RWPE1 (cell line): ENCODE measurements at regions not wholly inside any gene's neighbourhood (a gene's known extent, or its start where the extent isn't known, plus 50 kb on each side); places are given as distances from the start of the nearest gene placed in this dataset.

ENCODE experiments used
- CTCF ChIA-PET: fragments of 350-600 bp; sonication (Branson Sonifier 250); formaldehyde crosslinking; extraction: SDS; loops from one replicate; lab custom pipeline; 2021; lab: Yijun Ruan, JAX
- POLR2A ChIA-PET: fragments of 400-600 bp; formaldehyde crosslinking; extraction: SDS; loops from one replicate; lab custom pipeline; 2020; ENCODE audit warnings: antibody characterized with exemption; ENCODE audit not compliant: low non-redundant PET; lab: Yijun Ruan, JAX
- DNase-seq: peaks from one replicate; pipeline ENCODE4 v3.0.0; 2012; ENCODE audit warnings: low spot score
- H3K27ac ChIP-seq: fragments of 450-650 bp; 2 replicates; pipeline ENCODE4 v1.5.1; 2017
- CTCF ChIP-seq: fragments of 450-650 bp; conservative IDR thresholded peaks from 2 replicates; pipeline ENCODE4 v1.5.1; 2017; ENCODE audit warnings: low read depth, mild to moderate bottlenecking

GRCh38 chr3:189547448-189547847 lies 83.7 kb upstream of the TP63 start:
- ChIA-PET POLR2A (no interaction called here), CTCF (no interaction called here)
- no peak for DNase-seq
- no peak overlapping the region for H3K27ac ChIP-seq
- no peak for TF ChIP-seq CTCF

GRCh38 chr3:189548053-189548452 lies 83.1 kb upstream of the TP63 start:
- ChIA-PET POLR2A (no interaction called here), CTCF (no interaction called here)
- TF ChIP-seq CTCF, result no peak
- DNase-seq, result no peak
- no peak overlapping the region for H3K27ac ChIP-seq

- no peak overlapping the region for H3K27ac ChIP-seq
- ChIA-PET POLR2A (no interaction called here), CTCF (no interaction called here)
- no peak for TF ChIP-seq CTCF
- DNase-seq, result no peak
Observed at GRCh38 chr3:189551007-189551406, 80.2 kb upstream of the TP63 start.

- ChIA-PET CTCF (no interaction called here), POLR2A (no interaction called here)
- DNase-seq, result no peak
- TF ChIP-seq CTCF, result no peak
- 0 out of 2 replicates have a peak overlapping the region, but pooled peaks have one; percentile 1 for H3K27ac ChIP-seq
Observed at GRCh38 chr3:189554868-189555557, 76.2 kb upstream of the TP63 start.

GRCh38 chr3:189555558-189555881 lies 75.7 kb upstream of the TP63 start:
- POLR2A ChIA-PET, result no interaction called here
- no peak for TF ChIP-seq CTCF
- H3K27ac ChIP-seq, result 0 out of 2 replicates have a peak overlapping the region, but pooled peaks have one; percentile 1
- no peak for DNase-seq
- CTCF ChIA-PET, result no interaction called here

GRCh38 chr3:189557824-189558223 lies 73.4 kb upstream of the TP63 start:
- POLR2A ChIA-PET, result no interaction called here
- DNase-seq, result no peak
- no peak for TF ChIP-seq CTCF
- no peak overlapping the region for H3K27ac ChIP-seq
- CTCF ChIA-PET, result no interaction called here
